Activated naive CD8-positive, alpha-beta T cell (primary cell): ENCODE measurements at regions not wholly inside any gene's neighbourhood (a gene's known extent, or its start where the extent isn't known, plus 50 kb on each side); places are given as distances from the start of the nearest gene placed in this dataset.

Experiments
- H3K27ac Mint-ChIP-seq: one replicate; pipeline ENCODE4 v1.8.0; 2021; ENCODE audit warnings: mixed read lengths
- H3K27me3 Mint-ChIP-seq: one replicate; pipeline ENCODE4 v1.8.0; 2021; ENCODE audit warnings: mixed read lengths
- H3K36me3 Mint-ChIP-seq: one replicate; pipeline ENCODE4 v1.8.0; 2021; ENCODE audit warnings: mixed read lengths
- H3K4me1 Mint-ChIP-seq: one replicate; pipeline ENCODE4 v1.8.0; 2021; ENCODE audit warnings: low read depth, mixed read lengths
- H3K4me3 Mint-ChIP-seq: one replicate; pipeline ENCODE4 v1.8.0; 2021; ENCODE audit warnings: mild to moderate bottlenecking, mixed read lengths
- H3K9me3 Mint-ChIP-seq: one replicate; pipeline ENCODE4 v1.8.0; 2021; ENCODE audit warnings: low read depth, mixed read lengths

- H3K36me3 Mint-ChIP-seq: no peaks in the 10 kb centered on the region
- no peaks in the 10 kb centered on the region for H3K4me1 Mint-ChIP-seq
- no peak overlapping the region for H3K27ac Mint-ChIP-seq
- no peaks in the 10 kb centered on the region for H3K9me3 Mint-ChIP-seq
- H3K27me3 Mint-ChIP-seq: no peaks in the 10 kb centered on the region
- no peak overlapping the region for H3K4me3 Mint-ChIP-seq
Observed at GRCh38 chr6:104207635-104208034, 652.1 kb downstream of the HACE1 start.

GRCh38 chr6:104201557-104201956, 658.2 kb downstream of the HACE1 start:
- Mint-ChIP-seq H3K4me3 (no peak overlapping the region), H3K27ac (no peak overlapping the region), H3K36me3 (no peaks in the 10 kb centered on the region), H3K27me3 (no peaks in the 10 kb centered on the region), H3K9me3 (peaks cover 9% of the 10 kb centered on the region), H3K4me1 (no peaks in the 10 kb centered on the region)

- Mint-ChIP-seq H3K9me3 (peaks cover 10% of the 10 kb centered on the region), H3K4me1 (no peaks in the 10 kb centered on the region), H3K4me3 (no peak overlapping the region), H3K36me3 (peaks cover 2% of the 10 kb centered on the region), H3K27ac (no peak overlapping the region), H3K27me3 (no peaks in the 10 kb centered on the region)
Observed at GRCh38 chr6:104187616-104188015, 672.1 kb downstream of the HACE1 start.

GRCh38 chr6:104186831-104187230, 672.9 kb downstream of the HACE1 start:
- Mint-ChIP-seq H3K4me3 (no peak overlapping the region), H3K36me3 (peaks cover 2% of the 10 kb centered on the region), H3K4me1 (no peaks in the 10 kb centered on the region), H3K9me3 (peaks cover 6% of the 10 kb centered on the region), H3K27ac (no peak overlapping the region), H3K27me3 (no peaks in the 10 kb centered on the region)

- Mint-ChIP-seq H3K36me3 (no peaks in the 10 kb centered on the region), H3K4me3 (no peak overlapping the region), H3K9me3 (peaks cover 3% of the 10 kb centered on the region), H3K4me1 (no peaks in the 10 kb centered on the region), H3K27ac (no peak overlapping the region), H3K27me3 (no peaks in the 10 kb centered on the region)
Observed at GRCh38 chr6:104183816-104184435, 675.8 kb downstream of the HACE1 start.

- no peak overlapping the region for H3K27ac Mint-ChIP-seq
- H3K4me3 Mint-ChIP-seq: no peak overlapping the region
- H3K9me3 Mint-ChIP-seq: peaks cover 3% of the 10 kb centered on the region
Observed at GRCh38 chr6:104182811-104183210, 676.9 kb downstream of the HACE1 start.

GRCh38 chr6:104173668-104174067, 686.1 kb downstream of the HACE1 start:
- Mint-ChIP-seq H3K4me1 (no peaks in the 10 kb centered on the region), H3K27ac (no peak overlapping the region), H3K27me3 (no peaks in the 10 kb centered on the region), H3K9me3 (no peaks in the 10 kb centered on the region), H3K4me3 (no peak overlapping the region), H3K36me3 (no peaks in the 10 kb centered on the region)

More at GRCh38 chr6:104182811-104183210, 676.9 kb downstream of the HACE1 start:
- H3K27me3 Mint-ChIP-seq: no peaks in the 10 kb centered on the region
- H3K4me1 Mint-ChIP-seq: no peaks in the 10 kb centered on the region
- H3K36me3 Mint-ChIP-seq: no peaks in the 10 kb centered on the region

GRCh38 chr6:104170401-104170800, 689.3 kb downstream of the HACE1 start:
- H3K36me3 Mint-ChIP-seq: no peaks in the 10 kb centered on the region
- no peaks in the 10 kb centered on the region for H3K27me3 Mint-ChIP-seq
- H3K27ac Mint-ChIP-seq: no peak overlapping the region
- no peaks in the 10 kb centered on the region for H3K4me1 Mint-ChIP-seq
- peaks cover 10% of the 10 kb centered on the region for H3K9me3 Mint-ChIP-seq
- H3K4me3 Mint-ChIP-seq: no peak overlapping the region

- Mint-ChIP-seq H3K27me3 (no peaks in the 10 kb centered on the region), H3K4me3 (no peak overlapping the region), H3K4me1 (no peaks in the 10 kb centered on the region), H3K9me3 (peaks cover 10% of the 10 kb centered on the region), H3K27ac (no peak overlapping the region), H3K36me3 (no peaks in the 10 kb centered on the region)
Observed at GRCh38 chr6:104166055-104166668, 693.6 kb downstream of the HACE1 start.

GRCh38 chr6:104162036-104162669, 697.6 kb downstream of the HACE1 start:
- Mint-ChIP-seq H3K27ac (no peak overlapping the region), H3K9me3 (peaks cover 10% of the 10 kb centered on the region), H3K4me1 (no peaks in the 10 kb centered on the region), H3K27me3 (no peaks in the 10 kb centered on the region), H3K36me3 (no peaks in the 10 kb centered on the region), H3K4me3 (no peak overlapping the region)

GRCh38 chr6:104159045-104159618, 700.6 kb downstream of the HACE1 start:
- no peaks in the 10 kb centered on the region for H3K27me3 Mint-ChIP-seq
- H3K9me3 Mint-ChIP-seq: no peaks in the 10 kb centered on the region
- no peak overlapping the region for H3K27ac Mint-ChIP-seq
- no peak overlapping the region for H3K4me3 Mint-ChIP-seq
- no peaks in the 10 kb centered on the region for H3K36me3 Mint-ChIP-seq
- no peaks in the 10 kb centered on the region for H3K4me1 Mint-ChIP-seq

- H3K36me3 Mint-ChIP-seq: no peaks in the 10 kb centered on the region
Observed at GRCh38 chr6:104143757-104144156, 716.0 kb downstream of the HACE1 start.

GRCh38 chr6:104134876-104135275, 724.8 kb downstream of the HACE1 start:
- Mint-ChIP-seq H3K27ac (no peak overlapping the region), H3K9me3 (no peaks in the 10 kb centered on the region), H3K4me1 (no peaks in the 10 kb centered on the region), H3K4me3 (no peak overlapping the region), H3K36me3 (no peaks in the 10 kb centered on the region), H3K27me3 (peaks cover 2% of the 10 kb centered on the region)

More at GRCh38 chr6:104143757-104144156, 716.0 kb downstream of the HACE1 start:
- Mint-ChIP-seq H3K9me3 (peaks cover 4% of the 10 kb centered on the region), H3K27me3 (no peaks in the 10 kb centered on the region), H3K4me3 (no peak overlapping the region), H3K4me1 (no peaks in the 10 kb centered on the region), H3K27ac (no peak overlapping the region)

- no peak overlapping the region for H3K4me3 Mint-ChIP-seq
- no peak overlapping the region for H3K27ac Mint-ChIP-seq
- no peaks in the 10 kb centered on the region for H3K27me3 Mint-ChIP-seq
- H3K36me3 Mint-ChIP-seq: no peaks in the 10 kb centered on the region
- peaks cover 3% of the 10 kb centered on the region for H3K9me3 Mint-ChIP-seq
- no peaks in the 10 kb centered on the region for H3K4me1 Mint-ChIP-seq
Observed at GRCh38 chr6:104130343-104130742, 729.4 kb downstream of the HACE1 start.

- no peaks in the 10 kb centered on the region for H3K27me3 Mint-ChIP-seq
- no peaks in the 10 kb centered on the region for H3K36me3 Mint-ChIP-seq
- H3K27ac Mint-ChIP-seq: no peak overlapping the region
- H3K9me3 Mint-ChIP-seq: peaks cover 5% of the 10 kb centered on the region
- no peak overlapping the region for H3K4me3 Mint-ChIP-seq
- no peaks in the 10 kb centered on the region for H3K4me1 Mint-ChIP-seq
Observed at GRCh38 chr6:104126315-104127005, 733.3 kb downstream of the HACE1 start.
